Adrenal gland (tissue), 5 donors: ENCODE measurements at regions not wholly inside any gene's neighbourhood (a gene's known extent, or its start where the extent isn't known, plus 50 kb on each side); places are given as distances from the start of the nearest gene placed in this dataset.

Source experiments
- CTCF ChIP-seq, 6 experiments: fragments of 450-650 bp in 4 of 6; fragments of 200-600 bp in 2 of 6; sonication (generic) in 1 of 6; IDR thresholded peaks; 1 replicate in 5 of 6; 2 replicates in 1 of 6; pipeline versions ENCODE4 v1.5.1 to v1.8.0; 2016 to 2021; ENCODE audit warnings: antibody characterized with exemption in 6 of 6, mild to moderate bottlenecking in 2 of 6, moderate library complexity in 1 of 6
- POLR2A ChIP-seq, 2 donors: fragments of 450-650 bp; IDR thresholded peaks; one replicate each; pipeline ENCODE4 v1.6.1; 2017; ENCODE audit warnings: antibody characterized with exemption in 2 of 2, mild to moderate bottlenecking in 2 of 2, moderate library complexity in 1 of 2
- donor health status: DM: no; HTN: no; CAD: no.

GRCh38 chr18:67694787-67695186 lies 178.3 kb upstream of the DSEL start:
- no peak for TF ChIP-seq POLR2A (IDR thresholded peaks at IDR 0.05)
- no peak for TF ChIP-seq CTCF (IDR thresholded peaks at IDR 0.05)
